GM23338 (cell line): ENCODE measurements at regions not wholly inside any gene's neighbourhood (a gene's known extent, or its start where the extent isn't known, plus 50 kb on each side); places are given as distances from the start of the nearest gene placed in this dataset.

Experiments
- ATAC-seq: fragments of 200-7000 bp; cut with Tn5 transposase; 3 replicates; pipeline ENCODE4 v1.9.1; 2020
- DNase-seq: peaks from one replicate; pipeline ENCODE4 v3.0.0-alpha.2; 2015; ENCODE audit warnings: low spot score
- H2AFZ ChIP-seq: fragments of 200-600 bp; sonication (generic); 2 replicates; pipeline ENCODE4 v1.8.0; 2016; ENCODE audit warnings: antibody characterized with exemption, mild to moderate bottlenecking, moderate library complexity
- H3F3A ChIP-seq: fragments of 200-600 bp; sonication (generic); replicated peaks from 2 replicates; pipeline ENCODE4 v1.8.0; 2017; ENCODE audit warnings: antibody characterized with exemption, mixed run types, low read depth
- H3K27ac ChIP-seq: fragments of 200-600 bp; sonication (generic); 2 replicates; pipeline ENCODE4 v1.6.1; 2016; ENCODE audit warnings: low read depth
- H3K27me3 ChIP-seq: fragments of 200-600 bp; sonication (generic); 2 replicates; pipeline ENCODE4 v1.8.0; 2016; ENCODE audit warnings: mild to moderate bottlenecking, mixed run types, moderate library complexity; ENCODE audit not compliant: insufficient read depth
- H3K36me3 ChIP-seq: fragments of 200-600 bp; sonication (generic); 2 replicates; pipeline ENCODE4 v1.8.0; 2016; ENCODE audit warnings: mild to moderate bottlenecking; ENCODE audit not compliant: insufficient read depth
- H3K4me1 ChIP-seq: fragments of 200-600 bp; sonication (generic); 2 replicates; pipeline ENCODE4 v1.8.0; 2016; ENCODE audit warnings: mild to moderate bottlenecking, moderate library complexity; ENCODE audit not compliant: insufficient read depth
- H3K4me2 ChIP-seq: fragments of 200-600 bp; sonication (generic); 2 replicates; pipeline ENCODE4 v1.7.1; 2017; ENCODE audit warnings: mixed run types
- H3K4me3 ChIP-seq: fragments of 200-600 bp; sonication (generic); 2 replicates; pipeline ENCODE4 v1.6.1; 2016; ENCODE audit warnings: mixed run types
- H3K79me2 ChIP-seq: fragments of 200-600 bp; sonication (generic); replicated peaks from 2 replicates; pipeline ENCODE4 v1.8.0; 2017; ENCODE audit warnings: mild to moderate bottlenecking; ENCODE audit not compliant: insufficient read depth
- H3K9me2 ChIP-seq: fragments of 200-600 bp; sonication (generic); 2 replicates; pipeline ENCODE4 v1.8.0; 2017; ENCODE audit not compliant: insufficient read depth
- H4K20me1 ChIP-seq: fragments of 200-600 bp; sonication (generic); replicated peaks from 2 replicates; pipeline ENCODE4 v1.8.0; 2017; ENCODE audit warnings: mild to moderate bottlenecking; ENCODE audit not compliant: insufficient read depth
- H3K27ac Mint-ChIP-seq: 2 replicates; pipeline ENCODE4 v1.8.0; 2020; ENCODE audit warnings: inconsistent platforms, mild to moderate bottlenecking, moderate library complexity, mixed read lengths
- H3K27me3 Mint-ChIP-seq: 3 replicates; pipeline ENCODE4 v1.8.0; 2022; ENCODE audit warnings: low read depth, mild to moderate bottlenecking, moderate library complexity, mixed read lengths, inconsistent platforms; ENCODE audit not compliant: insufficient read depth, poor library complexity
- H3K36me3 Mint-ChIP-seq: 3 replicates; pipeline ENCODE4 v1.8.0; 2021; ENCODE audit warnings: low read depth, mild to moderate bottlenecking, inconsistent platforms, moderate library complexity, mixed read lengths
- H3K4me1 Mint-ChIP-seq: 3 replicates; pipeline ENCODE4 v1.8.0; 2020; ENCODE audit warnings: mild to moderate bottlenecking, inconsistent platforms, mixed read lengths
- H3K4me3 Mint-ChIP-seq: 3 replicates; pipeline ENCODE4 v1.8.0; 2021; ENCODE audit warnings: moderate library complexity, mild to moderate bottlenecking, inconsistent platforms, mixed read lengths
- H3K9me3 Mint-ChIP-seq: 3 replicates; pipeline ENCODE4 v1.8.0; 2020; ENCODE audit warnings: moderate library complexity, mild to moderate bottlenecking, inconsistent platforms, mixed read lengths
- CREB1 ChIP-seq: fragments of 250-450 bp; sonication (Bioruptor Pico); IDR thresholded peaks from 2 replicates; pipeline ENCODE4 v1.5.0; 2020; ENCODE audit warnings: low read depth, mild to moderate bottlenecking, moderate library complexity
- CTCF ChIP-seq, 2 experiments: fragments of 200-600 bp in 1 of 2; sonication (generic) in 1 of 2; conservative IDR thresholded peaks; 2 replicates each; pipeline versions ENCODE4 v1.5.1 to v1.6.1; 2016 to 2017; ENCODE audit warnings: antibody characterized with exemption in 2 of 2, low read depth in 2 of 2, mild to moderate bottlenecking in 2 of 2, moderate library complexity in 1 of 2
- ETS1 ChIP-seq: IDR thresholded peaks from 2 replicates; pipeline ENCODE4 v1.6.1; 2016; ENCODE audit warnings: antibody characterized with exemption
- EZH2 ChIP-seq: fragments of 200-600 bp; sonication (generic); IDR thresholded peaks from one replicate; pipeline ENCODE4 v1.8.0; 2017; ENCODE audit warnings: antibody characterized with exemption, mild to moderate bottlenecking, low read depth; ENCODE audit not compliant: unreplicated experiment
- EZH2phosphoT487 ChIP-seq: fragments of 200-600 bp; sonication (generic); IDR thresholded peaks from one replicate; pipeline ENCODE4 v1.8.1; 2018; ENCODE audit warnings: antibody characterized with exemption; ENCODE audit not compliant: unreplicated experiment
- JUNB ChIP-seq: IDR thresholded peaks from one replicate; pipeline ENCODE4 v1.6.1; 2016; ENCODE audit warnings: antibody characterized with exemption; ENCODE audit not compliant: unreplicated experiment
- NANOG ChIP-seq: IDR thresholded peaks from 2 replicates; pipeline ENCODE4 v1.6.1; 2016; ENCODE audit warnings: antibody characterized with exemption, borderline replicate concordance
- POLR2AphosphoS5 ChIP-seq: IDR thresholded peaks from 2 replicates; pipeline ENCODE4 v1.6.1; 2016; ENCODE audit warnings: antibody characterized with exemption, low read depth
- REST ChIP-seq: IDR thresholded peaks from one replicate; pipeline ENCODE4 v1.6.1; 2018; ENCODE audit warnings: antibody characterized with exemption; ENCODE audit not compliant: unreplicated experiment
- STAT1 ChIP-seq: IDR thresholded peaks from one replicate; pipeline ENCODE4 v1.6.1; 2016; ENCODE audit warnings: antibody characterized with exemption; ENCODE audit not compliant: unreplicated experiment
- ZNF114 ChIP-seq: fragments of 250-450 bp; sonication (Bioruptor Pico); IDR thresholded peaks from 2 replicates; pipeline ENCODE4 v1.5.0; 2020; ENCODE audit warnings: mild to moderate bottlenecking, moderate library complexity
- ZNF331 ChIP-seq: fragments of 250-450 bp; sonication (Bioruptor Pico); IDR thresholded peaks from 2 replicates; pipeline ENCODE4 v1.5.0; 2020; ENCODE audit warnings: low read depth, mild to moderate bottlenecking, moderate library complexity
- ZNF462 ChIP-seq: fragments of 250-450 bp; sonication (Bioruptor Pico); IDR thresholded peaks from 2 replicates; pipeline ENCODE4 v1.5.0; 2020; ENCODE audit warnings: mild to moderate bottlenecking, moderate library complexity

- no peak overlapping the region for H3K27ac ChIP-seq
- Mint-ChIP-seq H3K9me3 (no peaks in the 10 kb centered on the region), H3K27ac (no peak overlapping the region), H3K4me1 (peaks cover 42% of the 10 kb centered on the region), H3K36me3 (no peaks in the 10 kb centered on the region), H3K4me3 (no peak overlapping the region), H3K27me3 (peaks cover 13% of the 10 kb centered on the region)
- ATAC-seq (no peak), DNase-seq (no peak)
- H3F3A ChIP-seq = no peaks in the 10 kb centered on the region
- no peaks in the 10 kb centered on the region for H3K36me3 ChIP-seq
- no peak for TF ChIP-seq ZNF331
- TF ChIP-seq STAT1 = no peak
- no peak for TF ChIP-seq CTCF (conservative IDR thresholded peaks at IDR 0.05; ENCODE audit: low read depth in 2 of 2)
- TF ChIP-seq REST = no peak
- TF ChIP-seq ETS1 = no peak
- TF ChIP-seq POLR2AphosphoS5 = no peak
- TF ChIP-seq ZNF114 (CRISPR knock-in tag) = no peak
- TF ChIP-seq ZNF462 (CRISPR knock-in tag) = no peak
- no peak for TF ChIP-seq EZH2phosphoT487
- TF ChIP-seq NANOG = no peak
- no peak for TF ChIP-seq EZH2
- TF ChIP-seq JUNB = no peak
- no peak for TF ChIP-seq CREB1
- no peak overlapping the region for H3K4me2 ChIP-seq
- H2AFZ ChIP-seq = no peak overlapping the region
- no peaks in the 10 kb centered on the region for H3K27me3 ChIP-seq
- H3K79me2 ChIP-seq = no peaks in the 10 kb centered on the region
- H3K4me1 ChIP-seq = peaks cover 30% of the 10 kb centered on the region
- peaks cover 14% of the 10 kb centered on the region for H3K9me2 ChIP-seq
- H3K4me3 ChIP-seq = no peak overlapping the region
- H4K20me1 ChIP-seq = no peaks in the 10 kb centered on the region
These were observed 64.9 kb downstream of the BOD1L2 start for GRCh38 chr18:57211776-57212175.
